22Rv1 (cell line): ENCODE measurements at regions not wholly inside any gene's neighbourhood (a gene's known extent, or its start where the extent isn't known, plus 50 kb on each side); places are given as distances from the start of the nearest gene placed in this dataset.

Experiments used
- ZFX ChIP-seq: fragments of 450-650 bp; IDR thresholded peaks from 2 replicates; pipeline ENCODE4 v1.6.1; 2017; ENCODE audit warnings: antibody characterized with exemption, borderline replicate concordance
- TF ChIP-seq, protein P1 (sequence below): fragments of 450-650 bp; IDR thresholded peaks from 2 replicates; pipeline ENCODE4 v1.5.1; 2017; ENCODE audit warnings: mild to moderate bottlenecking

DNA sequence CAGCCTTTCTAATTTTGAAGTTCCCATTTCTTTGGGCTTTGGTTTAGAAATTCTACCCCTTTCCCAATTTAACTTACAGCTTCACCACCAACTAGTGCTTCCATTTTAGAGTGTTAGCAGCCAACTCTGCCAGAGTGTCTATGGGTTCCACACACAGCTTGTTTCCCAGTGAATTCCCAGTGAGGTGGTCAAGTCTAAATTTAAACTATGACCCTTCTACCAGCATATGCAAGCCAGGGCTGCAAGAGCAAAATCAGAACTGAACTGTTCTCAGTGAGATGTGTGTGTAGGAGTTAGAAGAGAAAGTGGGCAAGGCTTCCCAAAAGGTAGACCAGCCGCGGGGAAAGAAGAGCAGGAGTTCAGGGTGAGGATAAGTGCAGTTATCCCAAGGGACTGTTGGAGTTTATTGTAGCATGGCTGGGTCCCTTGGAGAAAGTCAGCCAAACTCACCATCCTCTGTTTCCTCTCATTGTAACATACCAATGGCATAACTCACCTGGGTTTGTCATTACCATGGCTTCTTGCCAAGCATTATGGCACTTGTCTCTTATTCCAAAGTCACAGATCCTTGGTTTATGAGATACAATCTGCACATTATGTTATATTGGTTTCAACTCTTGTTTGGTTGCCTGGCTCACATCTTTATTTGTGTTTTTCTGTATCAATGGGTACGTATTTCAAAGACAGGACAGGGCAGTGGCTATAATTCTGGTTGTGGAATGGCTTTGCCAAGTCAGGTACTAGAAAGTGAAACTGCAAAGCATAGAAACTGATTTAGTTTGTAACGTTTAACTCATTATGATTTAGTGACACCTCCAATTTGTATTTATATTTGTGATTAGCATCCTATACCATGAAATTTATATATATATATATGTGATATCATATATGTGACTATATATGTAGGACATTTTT, 130.2 kb upstream of the UMPS start:
- TF ChIP-seq, protein P1, sequence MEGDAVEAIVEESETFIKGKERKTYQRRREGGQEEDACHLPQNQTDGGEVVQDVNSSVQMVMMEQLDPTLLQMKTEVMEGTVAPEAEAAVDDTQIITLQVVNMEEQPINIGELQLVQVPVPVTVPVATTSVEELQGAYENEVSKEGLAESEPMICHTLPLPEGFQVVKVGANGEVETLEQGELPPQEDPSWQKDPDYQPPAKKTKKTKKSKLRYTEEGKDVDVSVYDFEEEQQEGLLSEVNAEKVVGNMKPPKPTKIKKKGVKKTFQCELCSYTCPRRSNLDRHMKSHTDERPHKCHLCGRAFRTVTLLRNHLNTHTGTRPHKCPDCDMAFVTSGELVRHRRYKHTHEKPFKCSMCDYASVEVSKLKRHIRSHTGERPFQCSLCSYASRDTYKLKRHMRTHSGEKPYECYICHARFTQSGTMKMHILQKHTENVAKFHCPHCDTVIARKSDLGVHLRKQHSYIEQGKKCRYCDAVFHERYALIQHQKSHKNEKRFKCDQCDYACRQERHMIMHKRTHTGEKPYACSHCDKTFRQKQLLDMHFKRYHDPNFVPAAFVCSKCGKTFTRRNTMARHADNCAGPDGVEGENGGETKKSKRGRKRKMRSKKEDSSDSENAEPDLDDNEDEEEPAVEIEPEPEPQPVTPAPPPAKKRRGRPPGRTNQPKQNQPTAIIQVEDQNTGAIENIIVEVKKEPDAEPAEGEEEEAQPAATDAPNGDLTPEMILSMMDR, result no peak
- TF ChIP-seq ZFX, result no peak
